GM03348 (cell line): ENCODE measurements at regions not wholly inside any gene's neighbourhood (a gene's known extent, or its start where the extent isn't known, plus 50 kb on each side); places are given as distances from the start of the nearest gene placed in this dataset.
"Not testable (repeated sequence)": the region's sequence is repeated elsewhere in the genome, so short reads cannot be mapped to it uniquely, and the experiment has no call there.

Source experiments
- DNase-seq: peaks from one replicate; pipeline ENCODE4 v3.0.0; 2012; ENCODE audit warnings: low spot score

GRCh38 chr2:210961249-210961648, 404.9 kb downstream of the CPS1 start:
- no peak for DNase-seq

GRCh38 chr2:210963386-210963785, 407.0 kb downstream of the CPS1 start:
- no peak for DNase-seq

GRCh38 chr2:210964141-210964764, 407.9 kb downstream of the CPS1 start:
- no peak for DNase-seq

- no peak for DNase-seq
These were observed 409.1 kb downstream of the CPS1 start for GRCh38 chr2:210965472-210965871.

- no peak for DNase-seq
These were observed 409.9 kb downstream of the CPS1 start for GRCh38 chr2:210966330-210966729.

GRCh38 chr2:210971431-210971830, 415.0 kb downstream of the CPS1 start:
- no peak for DNase-seq

- not testable (repeated sequence) for DNase-seq
These were observed 430.4 kb downstream of the CPS1 start for GRCh38 chr2:210986806-210987205.

GRCh38 chr2:210991107-210991506, 434.7 kb downstream of the CPS1 start:
- no peak for DNase-seq

GRCh38 chr2:210994104-210994503, 437.7 kb downstream of the CPS1 start:
- DNase-seq, result no peak

GRCh38 chr2:210997373-210997772, 441.0 kb downstream of the CPS1 start:
- no peak for DNase-seq

- no peak for DNase-seq
These were observed 441.9 kb downstream of the CPS1 start for GRCh38 chr2:210998334-210998733.

- no peak for DNase-seq
These were observed 458.0 kb downstream of the CPS1 start for GRCh38 chr2:211014376-211014775.

- DNase-seq, result no peak
These were observed 458.5 kb downstream of the CPS1 start for GRCh38 chr2:211014906-211015305.

GRCh38 chr2:211025089-211025488, 468.7 kb downstream of the CPS1 start:
- DNase-seq, result not testable (repeated sequence)

GRCh38 chr2:211026109-211026508, 469.7 kb downstream of the CPS1 start:
- no peak for DNase-seq

GRCh38 chr2:211027976-211028375, 471.6 kb downstream of the CPS1 start:
- DNase-seq, result no peak

GRCh38 chr2:211033765-211034164, 477.4 kb downstream of the CPS1 start:
- peak; percentile 6 for DNase-seq

- peak; percentile 11 for DNase-seq
These were observed 479.3 kb downstream of the CPS1 start for GRCh38 chr2:211035548-211036185.

GRCh38 chr2:211045025-211045424, 488.6 kb downstream of the CPS1 start:
- DNase-seq, result no peak

- no peak for DNase-seq
These were observed 493.1 kb downstream of the CPS1 start for GRCh38 chr2:211049321-211050018.

GRCh38 chr2:211055438-211055837, 499.0 kb downstream of the CPS1 start:
- no peak for DNase-seq

- DNase-seq, result no peak
These were observed 505.4 kb downstream of the CPS1 start for GRCh38 chr2:211061612-211062296.

GRCh38 chr2:211062297-211062612, 505.9 kb downstream of the CPS1 start:
- no peak for DNase-seq
